ENCODE measurements at regions not wholly inside any gene's neighbourhood (a gene's known extent, or its start where the extent isn't known, plus 50 kb on each side); places are given as distances from the start of the nearest gene placed in this dataset.
"Not testable (repeated sequence)": the region's sequence is repeated elsewhere in the genome, so short reads cannot be mapped to it uniquely, and the experiment has no call there.

GRCh38 chr3:118678663-118679062 lies 356.0 kb downstream of the IGSF11 start:
- DNase-seq (ENCODE audit: low spot score), result not testable (repeated sequence)

- DNase-seq (ENCODE audit: low spot score), result no peak
Observed at GRCh38 chr3:118682921-118683320, 351.7 kb downstream of the IGSF11 start.

- no peak for DNase-seq (ENCODE audit: low spot score)
Observed at GRCh38 chr3:118683636-118684035, 351.0 kb downstream of the IGSF11 start.

GRCh38 chr3:118688396-118688884 lies 346.2 kb downstream of the IGSF11 start:
- DNase-seq (ENCODE audit: low spot score), result no peak

GRCh38 chr3:118692416-118692815 lies 342.2 kb downstream of the IGSF11 start:
- no peak for DNase-seq (ENCODE audit: low spot score)

- no peak for DNase-seq (ENCODE audit: low spot score)
Observed at GRCh38 chr3:118705487-118706219, 329.0 kb downstream of the IGSF11 start.

GRCh38 chr3:118707991-118708390 lies 326.7 kb downstream of the IGSF11 start:
- DNase-seq (ENCODE audit: low spot score), result no peak

- DNase-seq (ENCODE audit: low spot score), result no peak
Observed at GRCh38 chr3:118710532-118710931, 324.1 kb downstream of the IGSF11 start.

GRCh38 chr3:118713502-118714207 lies 321.0 kb downstream of the IGSF11 start:
- DNase-seq (ENCODE audit: low spot score), result no peak

GRCh38 chr3:118714800-118715199 lies 319.8 kb downstream of the IGSF11 start:
- no peak for DNase-seq (ENCODE audit: low spot score)

GRCh38 chr3:118729546-118729945 lies 305.1 kb downstream of the IGSF11 start:
- no peak for DNase-seq (ENCODE audit: low spot score)

GRCh38 chr3:118734664-118735063 lies 300.0 kb downstream of the IGSF11 start:
- DNase-seq (ENCODE audit: low spot score), result no peak

- no peak for DNase-seq (ENCODE audit: low spot score)
Observed at GRCh38 chr3:118736107-118736506, 298.5 kb downstream of the IGSF11 start.

- DNase-seq (ENCODE audit: low spot score), result no peak
Observed at GRCh38 chr3:118740722-118741290, 293.8 kb downstream of the IGSF11 start.

GRCh38 chr3:118742760-118743159 lies 291.9 kb downstream of the IGSF11 start:
- no peak for DNase-seq (ENCODE audit: low spot score)

- no peak for DNase-seq (ENCODE audit: low spot score)
Observed at GRCh38 chr3:118744186-118744585, 290.5 kb downstream of the IGSF11 start.

GRCh38 chr3:118754406-118755252 lies 280.0 kb downstream of the IGSF11 start:
- DNase-seq (ENCODE audit: low spot score), result no peak

GRCh38 chr3:118755253-118755801 lies 279.3 kb downstream of the IGSF11 start:
- no peak for DNase-seq (ENCODE audit: low spot score)

- DNase-seq (ENCODE audit: low spot score), result no peak
Observed at GRCh38 chr3:118760585-118761290, 273.9 kb downstream of the IGSF11 start.

- DNase-seq (ENCODE audit: low spot score), result no peak
Observed at GRCh38 chr3:118761291-118761606, 273.4 kb downstream of the IGSF11 start.

- no peak for DNase-seq (ENCODE audit: low spot score)
Observed at GRCh38 chr3:118765636-118766305, 268.9 kb downstream of the IGSF11 start.
